CD4-positive, alpha-beta T cell (primary cell): ENCODE measurements at regions not wholly inside any gene's neighbourhood (a gene's known extent, or its start where the extent isn't known, plus 50 kb on each side); places are given as distances from the start of the nearest gene placed in this dataset.

Experiments
- ATAC-seq: fragments of 200-7000 bp; cut with Tn5 transposase; one replicate; pipeline ENCODE4 v1.10.0; 2022; ENCODE audit warnings: mild to moderate bottlenecking; ENCODE audit not compliant: poor library complexity
- CTCF ChIA-PET: fragments of 350-600 bp; sonication (Branson Sonifier 250); formaldehyde crosslinking; loops from one replicate; lab custom pipeline; 2021; ENCODE audit warnings: antibody characterized with exemption, inconsistent platforms; lab: Charles Lee
- POLR2A ChIA-PET: fragments of 350-600 bp; sonication (Branson Sonifier 250); formaldehyde crosslinking; loops from one replicate; lab custom pipeline; 2021; ENCODE audit warnings: antibody characterized with exemption, inconsistent platforms; lab: Charles Lee
- DNase-seq, 14 experiments: peaks; one replicate each; pipeline ENCODE4 v3.0.0-alpha.2; 2013 to 2020; ENCODE audit warnings: mixed read lengths in 2 of 14
- H3K27ac ChIP-seq, 2 donors: one replicate each; pipeline versions ENCODE4 v1.5.1 to v1.7.0; 2013; ENCODE audit warnings: low read length in 2 of 2, low read depth in 1 of 2, mild to moderate bottlenecking in 1 of 2
- H3K27me3 ChIP-seq, 2 experiments: 1 replicate in 1 of 2; 2 replicates in 1 of 2; pipeline versions ENCODE4 v1.6.1 to v1.7.0; 2013; ENCODE audit warnings: low read length in 2 of 2, control low read depth in 1 of 2, mild to moderate bottlenecking in 1 of 2, moderate library complexity in 1 of 2; ENCODE audit not compliant: insufficient read depth in 2 of 2, control insufficient read depth in 1 of 2
- H3K36me3 ChIP-seq: one replicate; pipeline ENCODE4 v1.6.1; 2013; ENCODE audit warnings: low read length, control low read depth; ENCODE audit not compliant: insufficient read depth
- H3K4me1 ChIP-seq: one replicate; pipeline ENCODE4 v1.6.1; 2013; ENCODE audit warnings: low read length, control low read depth; ENCODE audit not compliant: insufficient read depth
- H3K4me3 ChIP-seq: one replicate; pipeline ENCODE4 v1.5.1; 2013; ENCODE audit warnings: mild to moderate bottlenecking, low read length, moderate library complexity
- H3K9me3 ChIP-seq, 2 experiments: 1 replicate in 1 of 2; 2 replicates in 1 of 2; pipeline versions ENCODE4 v1.6.1 to v1.7.0; 2013; ENCODE audit warnings: low read length in 2 of 2, mild to moderate bottlenecking in 2 of 2, control low read depth in 1 of 2, moderate library complexity in 1 of 2; ENCODE audit not compliant: control insufficient read depth in 1 of 2, insufficient read depth in 1 of 2
- H3K27ac Mint-ChIP-seq: one replicate; pipeline ENCODE4 v1.8.0; 2020; ENCODE audit warnings: mixed read lengths
- H3K27me3 Mint-ChIP-seq: one replicate; pipeline ENCODE4 v1.8.0; 2021; ENCODE audit warnings: mixed read lengths
- H3K36me3 Mint-ChIP-seq: one replicate; pipeline ENCODE4 v1.8.0; 2021; ENCODE audit warnings: low read depth, mixed read lengths
- H3K4me1 Mint-ChIP-seq: one replicate; pipeline ENCODE4 v1.8.0; 2021; ENCODE audit warnings: low read depth, mixed read lengths
- H3K4me3 Mint-ChIP-seq: one replicate; pipeline ENCODE4 v1.8.0; 2020; ENCODE audit warnings: mild to moderate bottlenecking, mixed read lengths
- H3K9me3 Mint-ChIP-seq: one replicate; pipeline ENCODE4 v1.8.0; 2020; ENCODE audit warnings: mixed read lengths
- CTCF ChIP-seq: fragments of 200-600 bp; IDR thresholded peaks from one replicate; pipeline ENCODE4 v1.8.0; 2022; ENCODE audit warnings: antibody characterized with exemption, mild to moderate bottlenecking
- intact Hi-C, 2 experiments: fragments of 100-400 bp; cut with DNase I in 1 of 2; cut with micrococcal nuclease in 1 of 2; formaldehyde crosslinking; loops; one replicate each; pipeline versions ENCODE4 v1.15.1 to v1.9.0; 2023 to 2025; cut with DNase I, micrococcal nuclease

- Mint-ChIP-seq H3K4me1 (no peaks in the 10 kb centered on the region), H3K4me3 (no peak overlapping the region), H3K9me3 (no peaks in the 10 kb centered on the region), H3K27ac (no peak overlapping the region), H3K36me3 (no peaks in the 10 kb centered on the region), H3K27me3 (peaks cover 10% of the 10 kb centered on the region)
- POLR2A ChIA-PET: interaction anchor here (0.6 kb wide), 1 partner anchor 386 kb away, joined by 6 read pairs; no protein-coding TSS in a partner anchor
- DNase-seq: no peak
- Histone ChIP-seq H3K27me3 (peaks cover 0 to 3% of the 10 kb centered on the region in 2 experiments), H3K9me3 (peaks cover 0 to 6% of the 10 kb centered on the region in 2 experiments), H3K4me3 (no peak overlapping the region), H3K27ac (no peak overlapping the region), H3K36me3 (no peaks in the 10 kb centered on the region), H3K4me1 (no peaks in the 10 kb centered on the region)
- no peak for ATAC-seq
- no peak for TF ChIP-seq CTCF
- CTCF ChIA-PET: no interaction called here
- intact Hi-C loops: no loop called here
These were observed 111.7 kb upstream of the CD93 start for GRCh38 chr20:23197836-23198235.

- no peak for TF ChIP-seq CTCF
- H3K4me3 ChIP-seq: no peak overlapping the region
- H3K9me3 ChIP-seq: peaks cover 0 to 1% of the 10 kb centered on the region in 2 experiments
- DNase-seq: no peak
- Mint-ChIP-seq H3K36me3 (no peaks in the 10 kb centered on the region), H3K27ac (no peak overlapping the region), H3K27me3 (no peaks in the 10 kb centered on the region), H3K4me3 (no peak overlapping the region), H3K9me3 (no peaks in the 10 kb centered on the region), H3K4me1 (no peaks in the 10 kb centered on the region)
- H3K36me3 ChIP-seq: no peaks in the 10 kb centered on the region
- peaks cover 0 to 2% of the 10 kb centered on the region in 2 experiments for H3K27me3 ChIP-seq
- no peaks in the 10 kb centered on the region for H3K4me1 ChIP-seq
- CTCF ChIA-PET: no interaction called here
- intact Hi-C loops: loop anchor here in 1 of 2 experiments (1.0 kb wide), 1 partner anchor 8 kb away; no protein-coding TSS in a partner anchor
- no peak overlapping the region for H3K27ac ChIP-seq
- no peak for ATAC-seq
- POLR2A ChIA-PET: no interaction called here
These were observed 109.5 kb upstream of the CD93 start for GRCh38 chr20:23195636-23196035.

- H3K4me1 Mint-ChIP-seq: no peaks in the 10 kb centered on the region
- CTCF ChIA-PET: no interaction called here
- intact Hi-C loops: no loop called here
- ATAC-seq (no peak), DNase-seq (peak in 2 of 14 experiments; percentile 4 to 12)
- Histone ChIP-seq H3K27me3 (peaks cover 0 to 2% of the 10 kb centered on the region in 2 experiments), H3K36me3 (no peaks in the 10 kb centered on the region), H3K4me3 (no peak overlapping the region), H3K4me1 (no peaks in the 10 kb centered on the region), H3K27ac (no peak overlapping the region), H3K9me3 (peaks cover 0 to 6% of the 10 kb centered on the region in 2 experiments)
- POLR2A ChIA-PET: no interaction called here
- no peak for TF ChIP-seq CTCF
- no peaks in the 10 kb centered on the region for H3K9me3 Mint-ChIP-seq
- H3K27me3 Mint-ChIP-seq: no peaks in the 10 kb centered on the region
- no peak overlapping the region for H3K27ac Mint-ChIP-seq
- no peak overlapping the region for H3K4me3 Mint-ChIP-seq
- H3K36me3 Mint-ChIP-seq: no peaks in the 10 kb centered on the region
These were observed 107.8 kb upstream of the CD93 start for GRCh38 chr20:23193801-23194384.
